ENCODE measurements at regions not wholly inside any gene's neighbourhood (a gene's known extent, or its start where the extent isn't known, plus 50 kb on each side); places are given as distances from the start of the nearest gene placed in this dataset.

GRCh38 chr9:36488389-36488756, 84.3 kb upstream of the MELK start:
- Histone ChIP-seq H3F3A (ENCODE audit: low read depth) (no peaks in the 10 kb centered on the region), H3K27me3 (ENCODE audit: insufficient read depth, low read length, poor library complexity, severe bottlenecking) (no peaks in the 10 kb centered on the region), H2AFZ (ENCODE audit: low read length) (peak overlapping the region; percentile 97), H4K20me1 (ENCODE audit: insufficient read depth, low read length, poor library complexity, severe bottlenecking) (peaks cover 17% of the 10 kb centered on the region), H3K4me3 (ENCODE audit: low read length, poor library complexity, severe bottlenecking) (peak overlapping the region; percentile 89), H3K9ac (ENCODE audit: low read depth, low read length, poor library complexity, severe bottlenecking) (peak overlapping the region; percentile 92), H3K9me3 (ENCODE audit: insufficient read depth, low read depth, low read length) (no peaks in the 10 kb centered on the region), H3K36me3 (ENCODE audit: insufficient read depth, low read length) (no peaks in the 10 kb centered on the region), H3K79me2 (ENCODE audit: insufficient read depth, low read length) (peaks cover 37% of the 10 kb centered on the region), H3K4me1 (ENCODE audit: insufficient read depth, low read length, poor library complexity, severe bottlenecking) (peaks cover 44% of the 10 kb centered on the region), H3K4me2 (ENCODE audit: low read depth, low read length, poor library complexity, severe bottlenecking) (peak overlapping the region; percentile 98), H3K9me2 (replicated peaks; ENCODE audit: low read depth, low read length) (no peaks in the 10 kb centered on the region)
- TF ChIP-seq EZH2phosphoT487 (IDR thresholded peaks at IDR 0.05; ENCODE audit: borderline replicate concordance): no peak
- no peak for TF ChIP-seq CTCF (conservative IDR thresholded peaks at IDR 0.05; ENCODE audit: low read length)

- Histone ChIP-seq H3K4me3 (ENCODE audit: low read length, poor library complexity, severe bottlenecking) (peak overlapping the region; percentile 89), H3K36me3 (ENCODE audit: insufficient read depth, low read length) (no peaks in the 10 kb centered on the region), H3K4me2 (ENCODE audit: low read depth, low read length, poor library complexity, severe bottlenecking) (peak overlapping the region; percentile 98), H4K20me1 (ENCODE audit: insufficient read depth, low read length, poor library complexity, severe bottlenecking) (peaks cover 17% of the 10 kb centered on the region), H3K4me1 (ENCODE audit: insufficient read depth, low read length, poor library complexity, severe bottlenecking) (peaks cover 40% of the 10 kb centered on the region), H3K79me2 (ENCODE audit: insufficient read depth, low read length) (peaks cover 43% of the 10 kb centered on the region), H3K9ac (ENCODE audit: low read depth, low read length, poor library complexity, severe bottlenecking) (peak overlapping the region; percentile 92), H3K9me3 (ENCODE audit: insufficient read depth, low read depth, low read length) (no peaks in the 10 kb centered on the region), H3K27me3 (ENCODE audit: insufficient read depth, low read length, poor library complexity, severe bottlenecking) (no peaks in the 10 kb centered on the region), H3K9me2 (replicated peaks; ENCODE audit: low read depth, low read length) (no peaks in the 10 kb centered on the region), H3F3A (ENCODE audit: low read depth) (no peaks in the 10 kb centered on the region), H2AFZ (ENCODE audit: low read length) (peak overlapping the region; percentile 97)
- no peak for TF ChIP-seq EZH2phosphoT487 (IDR thresholded peaks at IDR 0.05; ENCODE audit: borderline replicate concordance)
- TF ChIP-seq CTCF (conservative IDR thresholded peaks at IDR 0.05; ENCODE audit: low read length): no peak
These were observed 85.0 kb upstream of the MELK start for GRCh38 chr9:36487482-36488388.

GRCh38 chr9:36486933-36487481, 85.7 kb upstream of the MELK start:
- peaks cover 47% of the 10 kb centered on the region for H3K79me2 ChIP-seq (ENCODE audit: insufficient read depth, low read length)
- no peaks in the 10 kb centered on the region for H3K9me2 ChIP-seq (replicated peaks; ENCODE audit: low read depth, low read length)
- H3K27me3 ChIP-seq (ENCODE audit: insufficient read depth, low read length, poor library complexity, severe bottlenecking): no peaks in the 10 kb centered on the region
- H3K4me1 ChIP-seq (ENCODE audit: insufficient read depth, low read length, poor library complexity, severe bottlenecking): peaks cover 39% of the 10 kb centered on the region
- peak overlapping the region; percentile 80 for H3K9ac ChIP-seq (ENCODE audit: low read depth, low read length, poor library complexity, severe bottlenecking)
- no peak for TF ChIP-seq CTCF (conservative IDR thresholded peaks at IDR 0.05; ENCODE audit: low read length)
- TF ChIP-seq EZH2phosphoT487 (IDR thresholded peaks at IDR 0.05; ENCODE audit: borderline replicate concordance): no peak
- H3K4me3 ChIP-seq (ENCODE audit: low read length, poor library complexity, severe bottlenecking): peak overlapping the region; percentile 82
- peaks cover 17% of the 10 kb centered on the region for H4K20me1 ChIP-seq (ENCODE audit: insufficient read depth, low read length, poor library complexity, severe bottlenecking)
- no peaks in the 10 kb centered on the region for H3K36me3 ChIP-seq (ENCODE audit: insufficient read depth, low read length)
- H3F3A ChIP-seq (ENCODE audit: low read depth): no peaks in the 10 kb centered on the region
- 0 out of 2 replicates have a peak overlapping the region, but pooled peaks have one; percentile 48 for H2AFZ ChIP-seq (ENCODE audit: low read length)
- peak overlapping the region; percentile 100 for H3K4me2 ChIP-seq (ENCODE audit: low read depth, low read length, poor library complexity, severe bottlenecking)
- H3K9me3 ChIP-seq (ENCODE audit: insufficient read depth, low read depth, low read length): no peaks in the 10 kb centered on the region
